Myocyte (in vitro differentiated cells): ENCODE measurements at regions not wholly inside any gene's neighbourhood (a gene's known extent, or its start where the extent isn't known, plus 50 kb on each side); places are given as distances from the start of the nearest gene placed in this dataset.
"Not testable (repeated sequence)": the region's sequence is repeated elsewhere in the genome, so short reads cannot be mapped to it uniquely, and the experiment has no call there.

Source experiments
- DNase-seq: peaks from one replicate; pipeline ENCODE4 v3.0.0-alpha.2; 2012; ENCODE audit warnings: low read depth

DNA sequence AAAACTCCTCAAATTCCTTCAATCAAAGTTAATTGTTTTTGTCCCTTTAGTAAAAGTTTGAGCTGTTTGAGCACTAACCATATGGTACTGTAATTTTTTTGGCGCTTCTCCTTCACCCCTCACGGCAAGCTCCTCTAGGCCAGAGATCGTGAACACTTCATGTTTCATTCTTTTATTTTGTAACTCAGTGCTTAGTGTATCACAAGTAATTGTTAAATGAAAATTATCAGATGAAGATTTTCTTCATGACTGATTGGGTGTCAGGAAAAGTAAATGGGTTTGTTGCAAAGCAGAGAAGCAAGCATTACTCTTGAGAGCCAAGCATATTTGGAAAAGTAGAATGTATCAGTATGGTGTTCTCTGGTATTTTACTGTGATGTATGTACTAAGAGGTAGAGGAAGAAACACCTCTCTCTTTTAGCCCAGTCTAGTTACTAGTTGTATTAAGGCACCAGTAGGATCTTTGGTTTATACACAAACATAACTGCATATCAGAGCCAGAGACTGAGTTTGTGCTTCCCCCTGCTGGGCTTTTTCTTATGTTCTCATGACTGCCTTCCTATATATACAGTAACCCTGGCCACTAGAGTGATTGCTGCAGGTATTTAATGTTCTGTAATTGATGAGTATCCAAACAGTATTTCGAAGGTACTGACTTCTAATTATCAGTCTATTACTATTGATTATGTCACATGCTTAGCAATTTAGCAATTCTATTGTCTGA lies 202.3 kb upstream of the KLHL1 start:
- DNase-seq: no peak

DNA sequence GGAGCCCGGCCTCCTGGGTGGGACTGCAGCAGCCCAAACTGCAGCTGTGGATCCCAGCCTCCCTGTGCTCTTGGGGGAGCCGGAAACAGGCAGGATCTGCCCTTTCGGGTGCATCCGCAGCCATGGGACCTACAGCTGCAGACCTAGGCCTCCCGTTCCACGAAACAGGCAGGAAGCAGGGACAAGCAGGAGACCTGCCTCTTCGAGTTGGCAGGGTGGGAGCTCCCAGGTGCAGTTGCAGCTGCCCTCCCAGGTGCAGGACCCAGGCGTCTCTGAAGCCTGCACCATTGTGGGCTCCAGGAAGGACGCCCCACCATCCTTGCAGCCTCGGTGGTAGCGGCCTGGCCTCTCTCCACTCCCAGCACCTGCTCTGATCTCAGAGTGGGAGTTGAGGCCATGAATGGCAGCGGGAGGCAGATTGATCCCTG lies 189.0 kb upstream of the KLHL1 start:
- no peak for DNase-seq

DNA sequence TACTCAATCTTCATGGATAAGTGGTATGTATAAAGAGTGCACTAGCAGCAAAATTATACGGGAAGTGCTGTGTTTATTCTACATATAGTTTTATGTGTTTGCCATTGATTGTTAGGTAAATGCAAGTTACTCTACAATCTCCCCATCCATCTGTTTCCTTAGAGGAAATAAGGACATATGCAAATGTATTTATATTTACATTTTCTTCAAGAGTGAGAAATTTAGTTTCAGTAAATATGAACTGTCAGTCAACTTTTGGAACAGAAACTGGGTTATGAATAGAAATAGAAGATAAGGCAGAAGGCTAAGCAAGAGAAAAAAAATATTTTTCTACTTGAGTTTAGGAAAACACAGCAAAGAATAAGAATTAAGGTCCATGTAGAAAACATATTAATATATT lies 176.1 kb upstream of the KLHL1 start:
- DNase-seq: no peak

DNA sequence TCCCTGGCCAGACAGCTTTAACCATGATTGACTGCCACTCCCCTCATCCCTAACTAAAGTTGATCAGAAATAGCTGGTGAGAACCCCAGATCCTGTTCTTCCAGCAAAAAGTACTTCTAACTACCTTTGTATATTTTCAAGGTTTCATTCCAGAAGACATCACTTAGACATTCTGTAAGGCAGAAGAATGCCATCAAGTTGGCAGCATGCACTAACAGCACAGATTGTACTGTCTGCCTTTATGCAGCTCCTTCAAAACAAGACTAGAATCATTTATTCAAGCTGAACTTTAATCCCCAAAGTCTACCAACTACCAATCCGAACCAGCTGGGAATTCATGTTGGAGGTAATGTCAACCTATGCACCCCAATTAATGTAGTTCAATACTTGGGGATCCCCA lies 167.6 kb upstream of the KLHL1 start:
- DNase-seq: no peak

DNA sequence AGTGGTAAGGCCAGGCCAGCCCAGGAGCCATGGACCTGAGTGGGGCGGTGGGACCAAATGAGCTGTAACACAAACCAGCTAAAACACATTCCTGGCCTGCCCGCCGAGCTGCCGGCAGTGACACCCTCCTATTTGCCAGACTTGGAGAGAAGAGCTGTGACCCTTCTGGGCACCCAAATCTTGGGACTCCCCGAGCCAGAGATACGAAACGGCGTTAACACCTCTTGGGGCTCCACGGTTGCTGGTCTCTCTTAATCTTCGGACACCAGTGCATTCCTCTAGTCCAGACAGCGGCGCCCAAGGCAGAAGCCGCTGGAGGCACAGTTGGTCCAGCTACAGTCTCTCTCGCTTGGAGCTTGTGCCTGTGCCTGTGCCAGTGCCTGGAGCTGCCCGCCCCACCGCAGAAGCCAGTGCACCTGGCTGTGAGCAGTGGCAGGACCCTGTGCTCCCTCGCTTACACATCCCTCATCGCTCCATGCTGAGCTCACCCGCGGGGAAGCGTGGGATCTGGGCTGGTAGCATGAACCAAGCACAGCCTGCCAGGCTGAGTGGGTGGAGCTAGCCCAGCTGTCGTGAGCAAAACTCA lies 147.2 kb upstream of the KLHL1 start:
- DNase-seq: no peak

DNA sequence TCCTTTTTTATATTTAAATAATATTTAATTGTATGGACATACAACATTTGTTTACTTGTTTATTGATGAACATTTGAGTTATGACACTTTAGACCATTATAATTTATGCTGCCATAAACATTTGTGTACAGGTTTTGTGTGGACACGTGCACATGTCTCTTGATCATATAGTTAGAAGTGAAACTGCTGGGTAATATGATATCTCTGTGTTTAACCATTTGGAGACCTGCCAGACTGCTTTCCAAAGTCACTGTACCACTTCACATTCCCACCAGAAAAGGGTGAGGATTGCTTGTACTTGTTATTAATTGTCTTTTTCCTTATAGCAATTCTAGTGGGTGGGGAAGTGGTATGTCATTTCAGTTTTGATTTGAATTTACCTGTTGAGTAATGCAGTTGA lies 145.6 kb upstream of the KLHL1 start:
- DNase-seq: no peak

DNA sequence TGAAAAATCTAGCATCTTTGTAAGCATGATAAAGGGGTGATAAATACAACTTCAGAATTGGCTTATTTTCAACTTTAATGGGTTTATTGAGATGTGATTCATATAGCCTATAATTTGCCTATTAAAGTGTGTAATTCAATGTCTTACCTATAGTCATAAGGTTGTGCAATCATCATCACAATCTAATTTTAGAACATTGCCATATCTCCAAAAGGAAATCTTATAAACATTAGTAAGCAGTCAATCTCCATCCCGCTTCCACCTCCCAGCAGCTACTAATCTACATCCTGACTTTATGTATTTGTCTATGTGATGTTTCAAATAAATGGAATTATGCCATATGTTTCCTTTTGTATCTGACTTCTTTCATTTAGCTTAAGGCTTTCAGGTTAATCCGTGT lies 145.2 kb upstream of the KLHL1 start:
- DNase-seq: no peak

DNA sequence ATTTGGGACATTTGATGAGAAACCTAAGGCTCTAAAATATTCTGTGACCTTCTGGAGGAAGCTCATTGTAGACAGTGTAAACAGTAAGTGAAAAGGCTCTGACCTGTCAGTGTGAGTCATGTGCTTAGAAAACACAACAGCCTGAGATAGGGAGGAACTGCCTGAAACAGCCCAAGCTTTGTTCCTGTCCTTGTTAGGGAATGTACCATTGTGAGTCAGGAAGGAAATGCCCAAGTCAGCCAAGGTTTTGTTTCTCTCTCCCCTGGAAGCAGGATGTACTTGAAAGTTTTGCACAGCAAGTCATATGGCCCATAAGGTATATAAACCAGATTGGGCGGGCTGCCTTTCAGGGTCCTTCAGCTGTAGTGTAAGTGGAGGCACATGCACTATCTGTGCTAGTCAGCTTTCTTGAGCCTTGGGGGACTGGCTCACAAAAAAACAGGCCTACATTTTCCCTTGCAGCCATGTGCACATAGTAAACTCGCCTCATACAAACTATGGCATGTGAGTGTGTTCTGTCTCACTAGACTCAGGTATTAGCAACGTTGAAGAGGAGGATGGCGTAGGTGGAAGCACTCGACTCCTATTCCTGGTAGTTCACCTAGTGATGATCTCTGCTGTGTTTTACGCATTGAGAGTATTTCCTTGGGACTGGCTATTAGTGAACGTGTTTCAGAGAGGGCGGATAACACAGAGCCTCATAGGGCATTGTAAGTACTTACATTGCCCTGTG lies 141.2 kb upstream of the KLHL1 start:
- DNase-seq: no peak

DNA sequence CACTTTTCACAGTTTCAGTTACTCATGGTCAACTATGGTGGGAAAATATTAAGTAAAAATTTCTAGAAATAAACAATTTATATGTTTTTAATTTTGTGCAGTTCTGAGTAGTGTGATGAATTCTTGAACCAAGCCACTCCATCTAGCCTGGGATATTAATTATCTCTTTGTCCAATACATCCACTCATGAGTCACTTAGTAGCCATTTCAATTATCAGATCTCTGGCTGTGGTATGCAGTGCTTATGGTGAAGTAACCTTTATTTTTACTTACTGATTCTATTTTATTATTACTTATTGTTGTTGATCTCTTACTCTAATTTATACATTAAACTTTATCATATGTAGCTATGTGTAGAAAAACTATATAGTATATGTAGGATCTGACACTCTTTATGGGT lies 128.9 kb upstream of the KLHL1 start:
- DNase-seq: no peak

DNA sequence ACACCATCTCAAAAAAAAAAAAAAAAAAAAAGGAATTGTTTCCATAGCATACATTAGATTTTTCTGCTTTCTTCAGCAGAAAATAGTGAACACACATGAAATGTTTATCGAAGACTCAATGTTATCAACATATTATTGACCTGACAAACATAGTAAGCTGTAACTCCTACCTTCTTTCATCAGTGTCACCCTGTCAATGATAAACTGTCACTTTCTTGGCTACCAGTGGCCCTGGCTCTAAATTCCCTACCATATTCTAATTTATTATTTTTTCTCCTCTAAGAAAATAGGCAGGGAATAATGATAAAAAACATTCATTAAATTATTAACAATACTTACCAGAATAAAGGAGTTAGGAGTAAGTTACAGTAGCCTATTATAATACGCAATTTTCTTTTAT lies 127.3 kb upstream of the KLHL1 start:
- no peak for DNase-seq

DNA sequence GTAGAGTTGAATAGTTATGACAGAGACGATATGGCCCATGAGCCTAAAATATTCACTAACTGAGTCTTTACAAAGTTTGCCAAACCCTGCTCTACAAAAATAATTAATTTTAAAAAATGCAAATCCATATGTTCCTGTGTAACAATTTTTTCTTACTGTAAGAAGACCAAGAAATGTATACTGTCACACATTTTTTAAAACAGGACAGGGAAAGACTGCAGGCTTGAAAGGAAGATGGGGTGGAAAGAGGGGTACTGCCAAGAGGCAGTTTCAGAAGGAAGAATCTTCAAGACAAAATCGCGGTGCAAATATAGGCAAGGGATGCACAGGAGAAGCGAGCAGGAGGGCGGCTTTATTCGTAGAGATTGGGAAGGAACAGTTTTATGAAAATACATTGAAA lies 115.7 kb upstream of the KLHL1 start:
- no peak for DNase-seq

DNA sequence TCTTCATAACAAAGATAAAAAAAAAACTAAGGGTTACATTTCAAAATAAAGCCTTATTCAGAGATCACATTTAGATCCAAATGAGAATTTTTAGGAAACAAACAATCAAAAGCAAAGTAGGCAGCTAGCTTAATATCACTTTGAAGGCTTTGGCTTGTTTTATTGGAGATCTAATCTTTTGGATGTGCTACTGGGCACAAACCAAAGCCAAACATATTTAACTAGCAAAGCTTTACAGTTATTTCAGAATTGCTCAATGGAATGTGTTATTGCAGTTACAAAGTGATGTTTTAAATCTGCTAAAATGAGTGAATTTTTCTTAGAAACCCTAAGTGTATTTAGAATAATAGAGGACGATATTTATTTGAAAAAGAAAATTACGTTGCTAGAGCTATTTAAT lies 114.7 kb upstream of the KLHL1 start:
- DNase-seq: no peak

DNA sequence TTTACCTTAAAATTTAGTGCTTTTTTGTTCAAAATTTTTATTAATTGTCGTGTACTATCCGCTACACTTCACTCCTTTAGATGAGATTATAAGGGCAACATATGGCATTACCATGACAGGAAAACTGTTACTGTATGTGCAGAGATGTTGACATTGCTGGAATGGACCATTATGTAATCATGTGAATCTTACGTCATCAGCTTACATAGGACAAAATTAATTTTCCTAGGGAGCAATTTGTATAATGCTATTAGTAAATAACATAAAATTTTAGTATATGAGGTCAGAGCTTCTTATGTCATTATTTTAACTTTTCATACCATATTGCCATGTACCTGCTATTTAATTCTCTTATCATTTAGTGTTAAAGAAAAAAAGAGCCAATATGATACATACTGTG lies 110.4 kb upstream of the KLHL1 start:
- no peak for DNase-seq

DNA sequence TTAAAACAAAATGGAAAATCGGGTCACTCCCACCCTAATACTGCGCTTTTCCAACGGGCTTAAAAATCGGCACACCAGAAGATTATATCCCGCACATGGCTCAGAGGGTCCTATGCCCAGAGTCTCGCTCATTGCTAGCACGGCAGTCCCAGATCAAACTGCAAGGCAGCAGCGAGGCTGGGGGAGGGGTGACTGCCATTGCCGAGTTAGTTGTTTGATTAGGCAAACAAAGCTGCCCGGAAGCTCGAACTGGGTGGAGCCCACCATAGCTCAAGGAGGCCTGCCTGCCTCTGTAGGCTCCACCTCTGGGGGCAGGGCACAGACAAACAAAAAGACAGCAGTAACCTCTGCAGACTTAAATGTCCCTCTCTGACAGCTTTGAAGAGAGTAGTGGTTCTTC lies 100.7 kb upstream of the KLHL1 start:
- DNase-seq: not testable (repeated sequence)

DNA sequence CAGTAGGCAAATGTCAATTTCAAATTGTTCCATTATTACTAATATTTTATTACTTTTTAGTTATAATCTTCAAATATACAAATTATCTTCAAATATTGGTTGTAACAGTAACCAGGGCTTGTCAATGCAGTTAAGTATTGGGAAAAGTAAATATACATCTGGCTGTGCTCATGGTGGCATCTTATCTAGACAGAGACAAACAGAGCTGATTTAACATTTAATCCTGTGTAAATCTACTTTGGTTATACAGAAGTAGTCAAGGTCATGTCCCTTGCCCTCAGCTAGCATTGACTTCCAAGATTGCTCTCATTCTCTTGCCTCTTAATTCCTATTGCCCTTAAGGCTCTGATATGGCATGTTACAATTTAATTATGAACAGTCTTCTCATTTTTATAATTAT lies 98.4 kb upstream of the KLHL1 start:
- DNase-seq: no peak

DNA sequence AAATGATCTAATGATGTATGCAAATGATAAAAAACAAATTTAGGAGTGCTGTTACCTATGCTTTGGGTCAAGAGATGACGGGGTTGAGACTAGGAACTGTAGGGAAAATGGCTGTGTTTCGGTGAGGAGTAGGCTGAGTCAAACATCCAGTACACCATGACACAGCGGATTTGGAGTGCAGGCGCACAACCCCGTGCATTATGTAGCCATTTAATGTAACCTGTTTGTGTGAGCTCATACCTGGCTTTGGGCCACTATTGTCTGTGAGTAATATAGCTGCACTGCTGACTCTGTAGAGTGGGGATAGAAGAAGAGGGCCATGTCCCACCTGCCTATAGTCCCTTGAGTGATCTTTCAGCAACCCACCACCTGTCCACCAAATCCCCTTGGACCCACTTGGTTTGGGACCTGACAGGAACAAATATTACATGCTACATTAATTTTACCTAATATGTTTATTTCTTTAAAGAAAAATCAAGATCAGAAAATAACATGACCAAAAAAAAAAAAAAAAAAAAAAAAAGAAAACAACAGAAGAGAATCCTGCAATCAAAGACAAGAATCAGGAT lies 95.5 kb upstream of the KLHL1 start:
- DNase-seq: no peak

DNA sequence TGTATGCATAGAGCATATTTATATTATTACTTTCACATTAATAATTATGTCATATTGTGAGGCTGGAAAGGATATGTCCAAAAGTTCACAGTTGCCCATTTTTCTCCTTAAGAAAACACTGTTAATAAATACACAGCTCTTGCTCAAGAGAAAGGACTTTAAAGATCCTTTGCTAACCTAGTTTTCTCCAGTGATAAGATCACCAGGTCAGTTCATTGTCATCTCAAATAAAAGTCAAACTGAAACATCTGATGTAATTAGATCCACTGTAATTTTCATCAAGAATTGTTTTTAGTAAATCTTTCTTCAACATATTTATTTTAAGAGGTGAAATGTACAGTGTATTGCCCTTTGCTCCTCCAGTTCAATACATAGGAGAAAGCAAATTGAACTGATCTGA lies 82.8 kb upstream of the KLHL1 start:
- DNase-seq: no peak

DNA sequence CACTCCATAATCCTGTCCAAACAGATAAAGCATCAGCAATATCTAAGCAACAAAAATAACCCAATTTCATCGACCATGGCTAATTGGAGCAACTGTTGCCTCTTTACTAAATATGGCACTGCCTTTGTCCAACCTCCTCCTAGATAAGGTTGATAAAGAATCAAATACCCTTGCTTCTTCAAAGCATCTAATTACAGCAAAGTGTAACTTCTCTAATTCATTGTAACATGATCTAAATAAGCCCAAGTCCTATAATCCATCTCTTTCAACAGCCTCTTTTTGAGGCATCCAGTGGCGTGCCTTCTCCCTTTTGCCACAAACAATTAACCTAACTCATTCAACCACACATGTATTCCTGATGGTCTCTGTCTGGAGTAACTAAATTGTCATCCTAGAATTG lies 81.7 kb upstream of the KLHL1 start:
- DNase-seq: no peak

DNA sequence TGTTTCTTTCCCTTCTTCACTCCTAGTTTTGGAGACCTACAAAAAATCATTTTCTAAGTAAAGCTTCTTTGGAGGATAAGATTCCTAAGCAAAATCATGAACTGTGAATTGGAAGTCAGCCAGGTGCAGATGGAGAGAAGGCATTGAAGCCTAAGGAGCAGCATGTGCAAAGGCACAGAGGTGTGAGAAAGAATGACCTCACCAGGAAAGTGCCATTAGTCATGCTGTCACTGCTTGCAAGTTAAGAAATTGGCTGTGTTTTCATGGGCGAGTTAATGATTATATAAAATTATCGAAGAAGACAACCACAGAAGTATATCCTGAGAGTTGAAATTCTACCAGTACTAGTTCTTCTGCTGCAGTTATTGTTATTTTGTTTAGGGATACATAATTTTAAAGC lies 80.3 kb upstream of the KLHL1 start:
- DNase-seq: no peak

DNA sequence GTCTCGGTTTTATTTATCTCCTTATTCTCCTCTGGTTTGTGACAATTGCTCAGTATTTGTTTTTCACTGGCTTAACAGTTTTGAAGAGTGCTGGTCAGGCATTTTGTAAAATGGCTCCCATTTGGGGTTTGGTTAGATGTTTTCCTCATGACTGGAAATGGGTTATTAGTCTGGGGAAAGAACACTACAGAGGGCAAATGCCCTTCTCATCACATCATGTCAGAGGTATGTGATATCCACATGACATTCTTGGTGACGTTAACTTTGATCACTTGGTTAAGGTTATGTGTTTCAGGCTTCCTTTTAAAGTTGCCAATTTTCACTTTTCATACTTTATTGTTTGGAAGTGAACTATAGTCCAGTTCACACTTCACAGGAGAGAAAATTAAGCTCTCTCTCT lies 74.8 kb upstream of the KLHL1 start:
- no peak for DNase-seq
